ENCODE measurements at regions not wholly inside any gene's neighbourhood (a gene's known extent, or its start where the extent isn't known, plus 50 kb on each side); places are given as distances from the start of the nearest gene placed in this dataset.

DNA sequence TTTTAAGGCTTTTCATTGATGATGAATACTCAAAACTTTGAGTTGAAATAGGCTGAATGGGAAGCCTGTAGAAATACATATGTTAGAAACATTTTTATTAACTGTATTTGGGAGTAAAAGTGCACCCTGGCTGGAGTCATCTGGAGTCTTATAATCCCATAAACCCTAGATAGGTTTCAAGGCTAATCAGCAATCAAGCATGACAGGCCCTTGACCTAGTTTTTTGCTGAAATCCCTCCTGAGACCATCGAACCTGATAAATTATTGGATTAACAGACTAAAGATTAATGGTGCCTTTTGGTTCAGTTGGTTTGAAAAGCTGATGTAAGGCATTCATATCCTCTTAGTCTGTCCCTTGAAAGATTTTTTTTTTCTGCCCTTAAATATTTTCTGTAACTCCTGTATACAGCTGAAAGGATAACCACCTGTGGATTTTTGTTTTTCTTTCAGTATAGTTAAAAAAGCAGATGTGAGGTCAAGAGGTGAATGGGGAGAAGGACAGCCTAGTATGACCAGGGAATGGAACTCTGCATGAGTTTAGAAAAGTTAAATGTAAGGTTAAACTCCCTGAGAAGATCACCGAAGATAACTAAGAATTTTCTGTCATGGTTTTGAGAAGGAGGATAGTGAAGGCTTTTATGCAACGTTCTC, 69.4 kb upstream of the STXBP5L start:
- DNase-seq (ENCODE audit: low spot score) = no peak

DNA sequence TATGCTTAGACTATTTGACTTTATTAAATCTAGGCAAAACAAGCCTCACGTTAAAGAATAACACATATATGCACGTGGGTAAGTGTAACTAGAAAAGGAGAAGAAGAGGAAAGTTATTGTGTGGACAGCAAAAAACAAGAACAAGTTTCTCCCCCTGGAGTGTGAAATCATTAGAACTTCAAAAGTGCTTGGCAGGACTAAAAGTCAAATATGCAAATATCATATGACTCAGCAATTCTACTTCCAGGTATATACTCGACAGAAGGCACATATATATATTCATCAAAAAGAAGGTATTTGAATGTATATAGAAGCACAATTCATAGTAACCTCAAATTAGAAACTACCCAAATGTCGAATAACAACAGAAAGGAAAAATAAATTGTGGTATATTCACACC, 68.9 kb upstream of the STXBP5L start:
- no peak for DNase-seq (ENCODE audit: low spot score)

DNA sequence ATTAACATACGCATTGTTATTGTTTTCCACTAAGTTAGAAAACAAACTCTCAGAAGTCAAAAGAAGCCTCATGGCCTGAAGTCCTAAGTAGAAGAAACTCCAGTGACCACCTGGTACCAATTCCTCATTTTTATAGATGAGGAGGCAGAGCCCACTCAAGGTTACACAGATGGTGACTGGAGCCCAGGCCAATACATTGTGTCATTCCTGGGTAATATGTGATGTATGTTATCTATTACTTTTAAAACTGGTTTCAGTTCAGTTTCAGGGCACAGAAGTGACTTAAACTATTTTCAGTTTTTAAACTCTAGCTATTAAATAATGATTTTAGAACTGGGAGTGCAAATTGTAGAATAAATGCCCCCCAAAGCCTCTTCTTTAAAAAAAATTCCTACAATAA, 66.7 kb upstream of the STXBP5L start:
- no peak for DNase-seq (ENCODE audit: low spot score)

DNA sequence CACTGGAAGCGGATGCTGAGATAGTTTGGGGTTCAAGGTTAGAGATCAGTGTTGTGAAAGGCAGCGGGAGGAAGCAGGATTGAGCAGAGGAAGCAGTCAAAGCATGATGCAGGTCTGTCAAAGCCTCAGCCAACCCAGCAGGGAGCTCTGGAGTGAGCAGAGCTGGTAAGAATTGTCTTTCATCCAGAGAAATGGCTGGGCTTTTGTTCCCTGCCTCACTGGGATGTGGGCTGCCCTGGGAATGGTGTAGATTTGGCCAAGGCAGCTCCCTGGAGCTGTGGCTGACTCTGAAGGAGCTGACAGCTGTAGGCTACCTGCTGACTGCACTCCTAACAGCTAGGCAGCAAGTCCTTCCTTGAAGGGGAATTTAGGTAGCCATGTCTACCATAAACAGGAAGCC, 61.9 kb upstream of the STXBP5L start:
- no peak for DNase-seq (ENCODE audit: low spot score)

DNA sequence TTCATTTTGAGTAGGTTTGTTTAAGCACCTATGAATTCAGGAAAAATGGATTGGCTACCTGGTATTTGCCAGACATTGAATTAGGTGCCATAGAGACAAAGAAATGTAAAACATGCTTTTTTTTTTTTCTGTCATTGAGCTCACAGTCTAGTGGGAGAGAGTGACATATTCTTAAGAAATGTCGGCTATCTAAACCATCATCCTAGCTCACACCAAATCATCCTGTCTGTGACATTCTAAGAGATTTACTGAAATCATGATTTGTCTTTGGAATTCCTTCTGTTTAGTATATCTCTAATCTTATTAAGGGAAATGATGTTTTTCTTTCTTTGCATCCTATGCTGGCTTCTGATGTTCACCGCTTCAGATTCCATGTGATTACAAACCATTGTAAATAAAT, 59.5 kb upstream of the STXBP5L start:
- no peak for DNase-seq (ENCODE audit: low spot score)

DNA sequence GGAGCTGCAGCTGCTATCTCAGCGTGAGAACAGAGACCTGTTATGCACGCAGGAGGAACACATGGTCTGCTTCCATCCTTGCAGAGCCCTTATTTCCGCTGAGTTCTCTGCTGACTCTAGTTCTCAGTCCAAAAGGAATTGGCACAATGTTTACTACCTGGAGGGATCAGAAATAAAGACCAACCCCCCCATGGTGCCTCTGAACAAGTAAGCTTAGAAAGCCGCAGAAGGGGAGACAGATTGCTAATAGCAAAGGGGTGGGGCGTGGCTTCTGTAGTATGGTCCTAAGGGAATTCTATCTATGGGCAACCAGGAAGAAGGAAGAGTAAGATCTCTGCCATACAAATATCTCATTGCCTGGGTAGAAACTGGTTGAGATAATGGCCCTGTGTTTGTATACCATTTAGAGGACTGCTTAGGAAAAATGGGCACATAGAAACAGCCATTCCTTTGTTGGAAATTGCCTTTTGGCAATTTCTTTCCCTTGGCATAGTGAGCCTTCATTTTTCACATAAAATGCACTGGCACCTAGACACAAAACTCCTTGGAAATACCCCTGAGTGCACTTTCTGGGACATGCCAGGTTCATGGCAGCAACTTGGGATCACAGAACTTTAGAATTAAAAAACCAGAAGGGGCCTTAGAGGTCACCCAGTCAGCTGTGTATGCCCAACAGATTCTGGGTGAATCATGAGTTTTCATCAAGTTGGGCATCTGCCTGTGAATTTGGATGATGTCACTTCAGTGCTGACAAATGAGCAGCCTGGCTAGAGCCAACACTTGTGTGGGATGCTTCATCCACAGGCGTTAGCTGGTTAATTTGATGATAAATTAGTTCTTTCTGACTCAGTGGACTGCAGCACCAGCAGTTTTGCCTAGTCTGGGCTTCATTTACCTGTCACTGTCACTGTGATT, 57.4 kb upstream of the STXBP5L start:
- DNase-seq (ENCODE audit: low spot score) = peak; percentile 79

DNA sequence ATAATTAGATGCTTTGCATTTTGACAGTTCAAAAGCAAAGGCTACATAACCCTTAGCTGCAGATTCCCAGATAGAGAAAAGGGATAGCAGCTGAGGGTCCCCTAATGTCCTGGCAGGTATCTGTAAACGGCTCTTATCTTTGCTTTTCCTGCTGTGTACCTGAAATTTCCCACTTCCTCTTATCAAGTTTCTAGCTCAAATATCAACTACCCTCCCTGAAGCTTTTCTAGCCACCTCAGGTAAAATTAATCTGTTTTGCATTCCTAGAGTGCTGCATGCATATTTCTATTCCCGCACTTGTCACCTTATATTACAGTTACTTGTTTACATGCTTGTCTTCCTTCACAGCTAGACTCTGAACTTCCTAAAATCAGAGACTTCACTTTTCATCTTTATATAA, 55.6 kb upstream of the STXBP5L start:
- no peak for DNase-seq (ENCODE audit: low spot score)

DNA sequence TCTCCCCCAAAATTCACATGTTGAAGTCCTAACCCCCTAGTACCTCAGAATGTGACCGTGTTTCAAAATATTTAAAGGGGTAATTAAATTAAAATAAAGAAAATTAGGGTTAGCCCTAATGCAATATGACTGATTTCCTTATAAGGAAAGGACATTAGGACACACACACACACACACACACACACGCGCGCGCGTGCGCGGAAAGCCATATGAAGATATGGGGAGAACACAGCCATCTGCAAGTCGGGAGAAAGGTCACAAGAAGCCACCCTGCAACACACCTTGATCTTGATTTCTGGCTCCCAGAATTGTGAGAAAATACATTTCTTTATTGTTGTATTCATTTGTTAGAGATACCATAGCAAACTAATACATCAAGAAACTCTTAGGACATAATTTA, 54.6 kb upstream of the STXBP5L start:
- no peak for DNase-seq (ENCODE audit: low spot score)

DNA sequence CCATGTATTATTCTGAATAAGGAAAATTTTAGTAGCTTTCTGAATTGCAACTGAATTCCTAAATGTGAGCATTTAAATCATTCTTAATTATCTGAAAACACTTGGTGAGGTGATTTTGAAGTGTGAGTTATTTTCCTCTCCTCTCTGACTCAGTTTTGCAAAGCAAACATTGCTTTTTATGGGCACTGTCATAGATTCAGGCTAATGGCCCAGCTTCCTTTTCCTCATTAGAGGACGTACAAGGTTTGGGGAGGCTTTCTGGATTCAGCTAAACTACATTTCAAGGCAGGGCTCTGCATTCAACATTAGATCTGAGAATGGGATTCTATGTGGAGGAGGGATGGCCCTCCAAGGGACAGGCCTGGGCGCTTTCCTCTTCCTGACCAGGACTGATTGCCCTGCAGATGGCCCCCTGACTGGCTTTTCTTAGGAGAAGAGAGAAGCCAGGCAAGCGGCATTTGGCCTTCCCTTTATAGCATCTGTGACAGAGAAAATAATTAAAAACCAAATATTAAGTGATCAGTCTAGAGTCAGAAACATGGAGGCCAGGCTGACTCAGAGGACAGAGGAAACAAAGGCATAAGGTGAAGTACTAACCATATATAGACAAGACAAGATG, 53.0 kb upstream of the STXBP5L start:
- no peak for DNase-seq (ENCODE audit: low spot score)

DNA sequence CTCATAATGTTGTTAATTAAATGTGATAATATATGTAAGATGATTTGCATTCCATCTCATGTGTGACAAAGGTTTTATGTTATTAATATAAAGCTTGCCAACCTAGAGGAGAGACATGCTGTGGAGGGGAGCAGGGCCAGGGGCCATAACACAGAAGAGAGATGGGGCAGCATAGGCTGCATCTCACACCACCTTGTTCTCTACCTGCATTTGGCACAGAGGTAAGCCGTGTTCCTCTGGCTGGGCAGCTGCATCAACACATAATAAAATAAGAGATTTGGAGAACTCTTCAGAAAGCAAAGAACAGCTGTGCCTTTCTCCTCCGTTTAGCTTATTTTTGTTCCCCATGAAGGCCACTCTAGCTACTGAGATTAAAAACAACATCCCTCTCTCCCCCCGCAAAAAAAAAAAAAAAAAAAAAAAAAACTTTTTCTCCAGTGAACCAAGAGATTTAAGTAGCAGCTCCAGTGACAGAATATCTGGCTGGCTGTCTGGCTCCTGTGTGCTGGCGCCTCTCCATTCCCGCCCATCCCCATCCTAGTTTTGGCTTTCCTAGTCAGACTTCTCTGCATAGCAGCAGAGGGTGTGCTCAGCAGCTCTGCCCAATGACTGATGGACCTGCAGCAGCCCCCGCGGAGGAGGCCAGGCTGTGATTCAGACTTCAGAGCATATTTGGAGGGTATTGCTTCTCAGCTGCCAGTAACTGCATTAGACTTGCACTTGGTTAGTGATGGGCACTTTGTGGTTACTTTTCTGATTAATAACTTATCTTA, 52.2 kb upstream of the STXBP5L start:
- peak; percentile 12 for DNase-seq (ENCODE audit: low spot score)

Data from COLO829 (cell line).